GM18498 (cell line): ENCODE measurements at regions not wholly inside any gene's neighbourhood (a gene's known extent, or its start where the extent isn't known, plus 50 kb on each side); places are given as distances from the start of the nearest gene placed in this dataset.
"Not testable (repeated sequence)": the region's sequence is repeated elsewhere in the genome, so short reads cannot be mapped to it uniquely, and the experiment has no call there.

Source experiments
- ATAC-seq: cut with Tn5 transposase; IDR thresholded peaks from one replicate; pipeline ENCODE4 v1.9.1; 2021; ENCODE audit warnings: mild to moderate bottlenecking, moderate library complexity; ENCODE audit not compliant: unreplicated experiment

- ATAC-seq = no peak
These were observed 81.7 kb downstream of the IER5 start for GRCh38 chr1:181170194-181170593.

GRCh38 chr1:181172082-181172481 is 83.6 kb downstream of the IER5 start:
- ATAC-seq = no peak

- no peak for ATAC-seq
These were observed 85.4 kb downstream of the IER5 start for GRCh38 chr1:181173761-181174447.

GRCh38 chr1:181174861-181175260 is 86.4 kb downstream of the IER5 start:
- no peak for ATAC-seq

GRCh38 chr1:181175356-181175910 is 86.9 kb downstream of the IER5 start:
- no peak for ATAC-seq

GRCh38 chr1:181175955-181176354 is 87.5 kb downstream of the IER5 start:
- no peak for ATAC-seq

- no peak for ATAC-seq
These were observed 89.9 kb downstream of the IER5 start for GRCh38 chr1:181178241-181178879.

- ATAC-seq = no peak
These were observed 90.9 kb downstream of the IER5 start for GRCh38 chr1:181179279-181179986.

- ATAC-seq = no peak
These were observed 91.5 kb downstream of the IER5 start for GRCh38 chr1:181179987-181180365.

GRCh38 chr1:181180407-181181031 is 92.0 kb downstream of the IER5 start:
- no peak for ATAC-seq

- ATAC-seq = no peak
These were observed 93.5 kb downstream of the IER5 start for GRCh38 chr1:181181792-181182585.

GRCh38 chr1:181184621-181185020 is 96.1 kb downstream of the IER5 start:
- ATAC-seq = no peak

- no peak for ATAC-seq
These were observed 97.0 kb downstream of the IER5 start for GRCh38 chr1:181185461-181185860.

- not testable (repeated sequence) for ATAC-seq
These were observed 97.6 kb downstream of the IER5 start for GRCh38 chr1:181186133-181186532.

- ATAC-seq = no peak
These were observed 99.0 kb downstream of the IER5 start for GRCh38 chr1:181187337-181188126.

- ATAC-seq = no peak
These were observed 100.7 kb downstream of the IER5 start for GRCh38 chr1:181189245-181189644.

- ATAC-seq = peak; percentile 85
These were observed 101.3 kb downstream of the IER5 start for GRCh38 chr1:181189691-181190363.

GRCh38 chr1:181190364-181191035 is 102.0 kb downstream of the IER5 start:
- no peak for ATAC-seq
